ENCODE measurements at regions not wholly inside any gene's neighbourhood (a gene's known extent, or its start where the extent isn't known, plus 50 kb on each side); places are given as distances from the start of the nearest gene placed in this dataset.

DNA sequence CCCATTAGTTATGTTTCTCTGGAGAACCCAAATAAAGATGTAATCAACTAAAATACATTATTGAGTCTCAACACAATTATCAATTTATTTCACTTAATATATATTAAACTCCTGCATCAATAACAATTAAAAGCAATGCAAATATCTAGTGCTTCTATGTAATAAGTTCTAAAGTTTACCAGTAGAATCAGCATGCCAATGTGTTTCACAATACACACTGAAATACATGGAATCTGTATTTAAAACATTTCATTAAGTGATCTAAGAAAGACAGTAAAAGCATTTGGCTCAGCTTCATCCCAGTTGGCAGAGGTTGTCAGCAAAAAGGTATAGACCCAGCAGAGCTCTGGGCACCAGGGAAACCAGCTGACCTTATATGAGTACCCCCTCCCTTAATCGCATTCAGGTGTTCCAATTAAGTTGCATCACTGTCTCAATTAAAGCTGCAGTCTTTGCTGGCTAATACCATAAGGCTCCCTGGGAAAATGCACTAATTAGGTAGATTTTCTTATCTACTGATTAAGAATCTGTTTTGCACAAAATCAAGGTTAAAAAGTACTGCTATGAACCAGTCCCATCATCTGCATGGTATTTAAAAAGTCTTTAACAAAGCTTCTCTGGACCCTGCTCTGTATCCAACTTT, 63.1 kb downstream of the NIBAN1 start:
- no peaks in the 10 kb centered on the region for H3K36me3 Mint-ChIP-seq (ENCODE audit: low read depth)

DNA sequence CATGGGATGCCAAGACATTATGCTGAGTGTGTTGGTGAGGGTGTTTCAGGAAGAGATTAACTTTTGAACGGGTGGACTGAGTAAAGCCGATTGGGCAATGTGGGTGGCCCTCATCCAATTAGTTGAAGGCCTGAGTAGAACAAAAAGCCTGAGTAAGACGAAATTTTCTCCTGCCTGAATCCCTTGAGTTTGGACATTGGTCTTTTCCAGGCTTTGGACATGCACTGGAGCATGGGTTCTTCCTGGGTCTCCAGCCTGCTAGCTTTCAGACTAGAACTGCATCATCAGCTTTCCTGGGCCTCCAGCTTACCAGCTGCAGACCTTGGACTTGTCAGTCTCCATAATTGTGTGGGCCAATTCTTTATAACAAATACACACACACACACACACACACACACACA, 63.6 kb downstream of the NIBAN1 start:
- no peaks in the 10 kb centered on the region for H3K4me1 Mint-ChIP-seq
- no peak overlapping the region for H3K4me3 Mint-ChIP-seq
- no peak for TF ChIP-seq CTCF (conservative IDR thresholded peaks at IDR 0.05)
- DNase-seq (ENCODE audit: low read depth, low spot score) = no peak
- H3K9me3 Mint-ChIP-seq = peaks cover under 1% of the 10 kb centered on the region
- H3K27me3 Mint-ChIP-seq (ENCODE audit: low read depth) = no peaks in the 10 kb centered on the region
- H3K36me3 Mint-ChIP-seq (ENCODE audit: low read depth) = no peaks in the 10 kb centered on the region
- H3K27ac Mint-ChIP-seq (ENCODE audit: unreplicated experiment) = no peak overlapping the region

More for the DNA sequence above, 63.1 kb downstream of the NIBAN1 start:
- no peak for TF ChIP-seq CTCF (conservative IDR thresholded peaks at IDR 0.05)
- no peak for DNase-seq (ENCODE audit: low read depth, low spot score)
- no peaks in the 10 kb centered on the region for H3K9me3 Mint-ChIP-seq
- H3K27me3 Mint-ChIP-seq (ENCODE audit: low read depth) = no peaks in the 10 kb centered on the region
- no peak overlapping the region for H3K27ac Mint-ChIP-seq (ENCODE audit: unreplicated experiment)
- H3K4me1 Mint-ChIP-seq = no peaks in the 10 kb centered on the region
- no peak overlapping the region for H3K4me3 Mint-ChIP-seq

- Mint-ChIP-seq H3K4me3 (no peak overlapping the region), H3K27me3 (ENCODE audit: low read depth) (no peaks in the 10 kb centered on the region), H3K9me3 (peaks cover 4% of the 10 kb centered on the region)
Measured at GRCh38 chr1:184910005-184910404, 64.3 kb downstream of the NIBAN1 start.

GRCh38 chr1:184909019-184909418, 65.3 kb downstream of the NIBAN1 start:
- H3K27me3 Mint-ChIP-seq (ENCODE audit: low read depth) = no peaks in the 10 kb centered on the region
- H3K9me3 Mint-ChIP-seq = peaks cover 4% of the 10 kb centered on the region
- H3K4me3 Mint-ChIP-seq = no peak overlapping the region
- no peaks in the 10 kb centered on the region for H3K36me3 Mint-ChIP-seq (ENCODE audit: low read depth)
- no peak for TF ChIP-seq CTCF (conservative IDR thresholded peaks at IDR 0.05)
- no peak overlapping the region for H3K27ac Mint-ChIP-seq (ENCODE audit: unreplicated experiment)
- no peak for DNase-seq (ENCODE audit: low read depth, low spot score)
- H3K4me1 Mint-ChIP-seq = no peaks in the 10 kb centered on the region

More at GRCh38 chr1:184910005-184910404, 64.3 kb downstream of the NIBAN1 start:
- no peak for DNase-seq (ENCODE audit: low read depth, low spot score)
- no peaks in the 10 kb centered on the region for H3K36me3 Mint-ChIP-seq (ENCODE audit: low read depth)
- no peak for TF ChIP-seq CTCF (conservative IDR thresholded peaks at IDR 0.05)
- H3K27ac Mint-ChIP-seq (ENCODE audit: unreplicated experiment) = no peak overlapping the region
- H3K4me1 Mint-ChIP-seq = no peaks in the 10 kb centered on the region

DNA sequence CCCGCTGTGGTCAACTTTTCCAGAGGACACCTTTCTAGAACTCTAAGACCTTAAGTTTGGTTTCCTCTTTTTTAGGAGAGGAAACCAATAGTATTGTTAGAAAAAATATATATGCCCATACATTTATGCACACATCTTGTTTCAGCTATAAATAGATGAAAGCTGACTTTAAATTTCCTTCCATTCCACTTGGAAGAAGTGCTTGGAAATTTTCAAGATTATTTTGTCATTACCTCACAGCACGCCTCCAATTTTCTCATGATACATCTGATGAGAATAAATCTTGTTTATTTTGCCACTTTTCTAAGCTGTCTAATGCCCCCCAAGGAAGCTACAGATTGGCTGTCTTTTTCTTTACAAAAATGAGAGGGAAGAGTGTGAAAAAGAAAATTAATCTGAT, 65.8 kb downstream of the NIBAN1 start:
- Mint-ChIP-seq H3K9me3 (peaks cover 4% of the 10 kb centered on the region), H3K36me3 (ENCODE audit: low read depth) (no peaks in the 10 kb centered on the region), H3K27me3 (ENCODE audit: low read depth) (no peaks in the 10 kb centered on the region), H3K27ac (ENCODE audit: unreplicated experiment) (no peak overlapping the region), H3K4me1 (no peaks in the 10 kb centered on the region), H3K4me3 (no peak overlapping the region)
- DNase-seq (ENCODE audit: low read depth, low spot score) = no peak
- TF ChIP-seq CTCF (conservative IDR thresholded peaks at IDR 0.05) = no peak
